Ectodermal cell (in vitro differentiated cells): ENCODE measurements at regions not wholly inside any gene's neighbourhood (a gene's known extent, or its start where the extent isn't known, plus 50 kb on each side); places are given as distances from the start of the nearest gene placed in this dataset.

Source experiments
- H3K27ac ChIP-seq: 2 replicates; pipeline ENCODE4 v1.7.0; 2013; ENCODE audit warnings: mild to moderate bottlenecking, low read depth, low read length; ENCODE audit not compliant: insufficient read depth, poor library complexity, severe bottlenecking
- H3K27me3 ChIP-seq: 2 replicates; pipeline ENCODE4 v1.7.0; 2013; ENCODE audit warnings: mild to moderate bottlenecking, low read length; ENCODE audit not compliant: insufficient read depth, control insufficient read depth, poor library complexity, severe bottlenecking
- H3K36me3 ChIP-seq: one replicate; pipeline ENCODE4 v1.7.0; 2013; ENCODE audit warnings: low read length; ENCODE audit not compliant: control insufficient read depth, insufficient read depth
- H3K4me1 ChIP-seq: one replicate; pipeline ENCODE4 v1.7.0; 2013; ENCODE audit warnings: low read length; ENCODE audit not compliant: control insufficient read depth, insufficient read depth
- H3K4me3 ChIP-seq: 2 replicates; pipeline ENCODE4 v1.7.0; 2013; ENCODE audit warnings: low read depth, low read length, control low read depth; ENCODE audit not compliant: insufficient read depth
- H3K9me3 ChIP-seq: 2 replicates; pipeline ENCODE4 v1.7.0; 2013; ENCODE audit warnings: mild to moderate bottlenecking, low read length, moderate library complexity; ENCODE audit not compliant: control insufficient read depth
- WGBS, 2 experiments: methylation state at CpG; one replicate each; pipeline ENCODE4 v1.1.7; 2013; ENCODE audit warnings: missing lambda C conversion rate in 2 of 2; 5-methylcytosine and 5-hydroxymethylcytosine counted together

DNA sequence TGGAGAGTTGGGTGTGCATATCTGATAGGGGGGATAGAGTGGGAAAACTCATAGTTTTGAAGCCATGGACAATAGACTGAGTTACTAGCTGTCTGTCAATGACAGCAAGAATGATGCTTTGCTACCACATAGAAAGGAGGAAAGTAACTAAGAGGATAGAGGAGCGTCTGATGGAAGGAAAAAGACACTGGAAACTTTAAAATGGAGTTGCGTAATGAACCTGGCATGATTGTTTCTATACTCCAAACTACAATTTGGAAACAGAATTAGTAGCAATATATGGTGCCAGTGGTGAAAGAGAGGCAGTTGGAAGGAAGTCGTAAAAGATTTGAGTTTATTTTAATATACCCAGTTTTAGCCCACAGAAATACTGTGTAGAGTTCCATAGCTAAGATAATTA is 163.6 kb downstream of the TUSC7 start:
- Histone ChIP-seq H3K27ac (no peak overlapping the region), H3K4me3 (no peak overlapping the region), H3K36me3 (no peaks in the 10 kb centered on the region), H3K9me3 (no peaks in the 10 kb centered on the region), H3K27me3 (no peaks in the 10 kb centered on the region), H3K4me1 (peaks cover 7% of the 10 kb centered on the region)
- WGBS, 2 experiments, result 93% methylated on average over 2 to 3 of the region's 3 CpGs

- Histone ChIP-seq H3K36me3 (no peaks in the 10 kb centered on the region), H3K4me1 (no peaks in the 10 kb centered on the region), H3K27me3 (no peaks in the 10 kb centered on the region), H3K9me3 (no peaks in the 10 kb centered on the region), H3K4me3 (no peak overlapping the region), H3K27ac (no peak overlapping the region)
- WGBS, 2 experiments, result 91 to 97% methylated on average over 3 of the region's 3 CpGs
These were observed 168.4 kb downstream of the TUSC7 start for GRCh38 chr3:116877968-116878367.

GRCh38 chr3:116886202-116886893 is 176.8 kb downstream of the TUSC7 start:
- WGBS, 2 experiments, result 66 to 68% methylated on average over 4 of the region's 4 CpGs
- H3K27ac ChIP-seq, result no peak overlapping the region
- H3K36me3 ChIP-seq, result no peaks in the 10 kb centered on the region
- no peaks in the 10 kb centered on the region for H3K9me3 ChIP-seq
- no peaks in the 10 kb centered on the region for H3K27me3 ChIP-seq
- H3K4me3 ChIP-seq, result no peak overlapping the region
- H3K4me1 ChIP-seq, result no peaks in the 10 kb centered on the region

GRCh38 chr3:116896116-116896515 is 186.5 kb downstream of the TUSC7 start:
- Histone ChIP-seq H3K27ac (no peak overlapping the region), H3K4me3 (no peak overlapping the region), H3K27me3 (no peaks in the 10 kb centered on the region), H3K36me3 (no peaks in the 10 kb centered on the region), H3K9me3 (no peaks in the 10 kb centered on the region), H3K4me1 (peaks cover 5% of the 10 kb centered on the region)
- WGBS, 2 experiments, result 90 to 95% methylated on average over 1 to 2 of the region's 2 CpGs

GRCh38 chr3:116897382-116897781 is 187.8 kb downstream of the TUSC7 start:
- Histone ChIP-seq H3K27ac (no peak overlapping the region), H3K4me3 (no peak overlapping the region), H3K27me3 (no peaks in the 10 kb centered on the region), H3K4me1 (peaks cover 5% of the 10 kb centered on the region), H3K9me3 (no peaks in the 10 kb centered on the region), H3K36me3 (no peaks in the 10 kb centered on the region)
- 93 to 100% methylated on average over 1 to 2 of the region's 3 CpGs for WGBS, 2 experiments

GRCh38 chr3:116899253-116899652 is 189.7 kb downstream of the TUSC7 start:
- Histone ChIP-seq H3K27me3 (no peaks in the 10 kb centered on the region), H3K4me3 (no peak overlapping the region), H3K27ac (no peak overlapping the region), H3K9me3 (no peaks in the 10 kb centered on the region), H3K36me3 (no peaks in the 10 kb centered on the region), H3K4me1 (peaks cover 5% of the 10 kb centered on the region)
- 48 to 51% methylated on average over 4 of the region's 4 CpGs for WGBS, 2 experiments

DNA sequence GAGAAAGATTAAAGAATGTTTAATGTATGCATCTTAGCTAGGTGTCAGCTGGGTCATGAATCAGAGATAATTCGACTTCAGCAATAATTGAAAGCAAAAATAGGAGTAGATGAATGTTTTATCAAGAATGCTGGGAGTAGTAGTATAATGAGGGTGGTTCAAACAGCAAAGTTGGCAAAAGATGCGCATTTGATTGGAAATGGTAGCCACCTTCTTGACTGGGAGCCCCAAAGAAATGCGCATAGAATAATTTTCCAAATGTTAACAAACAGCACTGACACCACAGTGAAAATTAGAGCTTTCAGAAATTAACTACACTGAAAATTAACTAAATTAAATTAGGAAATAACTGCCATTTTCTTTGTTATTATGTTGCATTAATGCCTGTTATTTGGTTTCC is 195.8 kb downstream of the TUSC7 start:
- no peaks in the 10 kb centered on the region for H3K9me3 ChIP-seq
- H3K4me3 ChIP-seq, result no peak overlapping the region
- H3K36me3 ChIP-seq, result no peaks in the 10 kb centered on the region
- H3K27ac ChIP-seq, result no peak overlapping the region
- H3K27me3 ChIP-seq, result no peaks in the 10 kb centered on the region
- WGBS, 2 experiments, result 91 to 92% methylated on average over 3 of the region's 3 CpGs
- no peaks in the 10 kb centered on the region for H3K4me1 ChIP-seq

DNA sequence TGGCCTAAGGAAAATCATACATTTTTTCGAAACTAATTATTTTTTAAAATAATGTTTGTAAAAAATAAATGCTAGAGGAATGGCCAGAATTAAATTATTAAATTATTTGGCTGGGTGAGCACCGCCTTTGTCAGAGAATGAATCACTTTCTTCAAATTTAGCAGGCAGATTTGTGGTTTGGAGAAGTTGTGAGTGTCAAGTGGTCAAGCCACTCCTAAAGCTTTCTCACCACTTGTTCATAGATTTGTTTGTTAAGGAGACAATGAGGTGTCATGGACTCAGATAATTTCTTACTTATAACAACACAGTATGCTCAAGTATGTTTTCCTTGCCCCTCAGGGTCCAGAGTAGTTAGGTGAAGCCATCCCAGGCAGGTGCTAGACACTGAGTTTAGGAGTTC is 196.2 kb downstream of the TUSC7 start:
- Histone ChIP-seq H3K4me1 (no peaks in the 10 kb centered on the region), H3K4me3 (no peak overlapping the region), H3K27ac (no peak overlapping the region), H3K36me3 (no peaks in the 10 kb centered on the region), H3K9me3 (no peaks in the 10 kb centered on the region), H3K27me3 (no peaks in the 10 kb centered on the region)
- 89 to 100% methylated on average over 1 of the region's 2 CpGs for WGBS, 2 experiments

DNA sequence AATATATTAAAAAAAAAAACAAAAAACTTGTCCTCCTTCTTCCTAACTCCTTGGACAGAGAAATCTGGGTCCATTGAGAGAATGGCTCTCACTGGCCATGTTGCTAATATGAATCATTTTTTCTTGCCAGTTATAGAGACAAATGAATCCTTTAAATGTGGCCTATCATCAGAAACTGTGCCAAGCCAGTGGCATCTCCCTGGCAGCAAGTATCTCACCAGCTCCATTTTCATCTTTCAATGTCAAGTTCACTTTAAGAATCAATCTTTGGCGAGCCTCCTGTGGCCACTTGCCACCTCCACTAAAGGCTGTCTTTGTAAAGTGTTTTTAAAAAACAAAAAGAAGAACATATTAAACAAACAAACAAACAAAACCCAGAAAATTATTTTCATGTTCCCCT is 202.5 kb downstream of the TUSC7 start:
- 100% methylated on average over 1 of the region's 1 CpG; no CpG with 5 or more reads in 1 of the 2 experiments for WGBS, 2 experiments
- Histone ChIP-seq H3K36me3 (no peaks in the 10 kb centered on the region), H3K27me3 (no peaks in the 10 kb centered on the region), H3K4me3 (no peak overlapping the region), H3K27ac (no peak overlapping the region), H3K4me1 (no peaks in the 10 kb centered on the region), H3K9me3 (no peaks in the 10 kb centered on the region)

- H3K36me3 ChIP-seq, result no peaks in the 10 kb centered on the region
- H3K27me3 ChIP-seq, result no peaks in the 10 kb centered on the region
- H3K4me1 ChIP-seq, result no peaks in the 10 kb centered on the region
- WGBS, 2 experiments, result no CpG with 5 or more reads among the region's 2 CpGs
- H3K9me3 ChIP-seq, result no peaks in the 10 kb centered on the region
- H3K27ac ChIP-seq, result no peak overlapping the region
- no peak overlapping the region for H3K4me3 ChIP-seq
These were observed 204.4 kb downstream of the TUSC7 start for GRCh38 chr3:116914004-116914403.

GRCh38 chr3:116916836-116917235 is 207.3 kb downstream of the TUSC7 start:
- Histone ChIP-seq H3K27me3 (no peaks in the 10 kb centered on the region), H3K4me3 (no peak overlapping the region), H3K4me1 (no peaks in the 10 kb centered on the region), H3K36me3 (no peaks in the 10 kb centered on the region), H3K9me3 (no peaks in the 10 kb centered on the region), H3K27ac (no peak overlapping the region)
